Left ventricle myocardium inferior (tissue), 1 donor: ENCODE measurements at regions not wholly inside any gene's neighbourhood (a gene's known extent, or its start where the extent isn't known, plus 50 kb on each side); places are given as distances from the start of the nearest gene placed in this dataset.

Experiments used
- DNase-seq: peaks from one replicate; pipeline ENCODE4 v3.0.0-alpha.2; 2020
- H3K27ac ChIP-seq: fragments of 200-600 bp; replicated peaks from 2 replicates; pipeline ENCODE4 v1.8.0; 2021
- H3K27me3 ChIP-seq: fragments of 200-600 bp; 2 replicates; pipeline ENCODE4 v1.8.0; 2021; ENCODE audit warnings: low read depth
- H3K36me3 ChIP-seq: fragments of 200-600 bp; 2 replicates; pipeline ENCODE4 v1.8.0; 2021
- H3K4me1 ChIP-seq: fragments of 200-600 bp; 2 replicates; pipeline ENCODE4 v1.8.0; 2021
- H3K4me3 ChIP-seq: fragments of 200-600 bp; 2 replicates; pipeline ENCODE4 v1.8.0; 2021; ENCODE audit warnings: mild to moderate bottlenecking, moderate library complexity
- H3K9me3 ChIP-seq: fragments of 200-600 bp; replicated peaks from 2 replicates; pipeline ENCODE4 v1.8.0; 2021
- intact Hi-C: fragments of 100-400 bp; cut with micrococcal nuclease; formaldehyde crosslinking; loops from one replicate; pipeline ENCODE4 v1.11.0; 2022
- TF ChIP-seq, protein P1 (sequence below): fragments of 200-600 bp; IDR thresholded peaks from 2 replicates; pipeline ENCODE4 v1.8.0; 2021; ENCODE audit warnings: antibody characterized with exemption, mild to moderate bottlenecking, borderline replicate concordance
- donor health status: DM: no; HTN: yes; CAD: no; lungs with severe emphysema.

DNA sequence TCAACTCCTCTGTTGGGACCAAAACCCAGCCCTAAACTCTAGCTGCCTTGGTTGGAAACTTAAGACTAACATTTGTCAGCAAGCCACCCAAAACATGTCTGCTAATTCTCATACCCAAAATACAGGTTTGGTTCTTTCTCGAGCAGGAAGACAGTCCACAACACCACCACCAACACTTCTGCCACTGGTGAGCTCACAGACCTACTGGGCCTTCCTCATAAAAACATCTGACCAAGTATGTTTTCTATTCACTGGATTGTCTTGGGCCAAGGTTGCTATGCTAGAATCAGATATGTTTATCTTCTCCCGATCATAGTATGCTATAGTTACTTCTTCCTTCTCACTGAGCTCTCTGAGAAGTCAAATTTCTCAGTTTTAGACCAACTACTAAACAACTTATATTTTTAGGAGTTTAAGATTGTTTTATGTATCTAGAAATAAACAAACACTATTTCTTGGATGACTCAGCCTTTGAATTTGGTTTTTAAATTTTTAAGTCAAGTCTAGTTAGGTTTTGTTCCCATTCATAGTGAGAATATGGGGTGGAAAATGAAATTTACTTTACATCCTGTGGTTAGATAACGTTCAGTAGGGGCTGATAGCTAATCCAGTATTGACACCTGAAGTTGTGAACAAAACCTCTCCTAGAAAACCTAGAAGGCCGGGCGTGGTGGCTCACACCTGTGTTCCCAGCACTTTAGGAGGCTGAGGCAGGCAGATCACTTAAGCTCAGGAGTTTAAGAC is 360.5 kb downstream of the RSL24D1 start:
- Histone ChIP-seq H3K4me3 (no peak overlapping the region), H3K4me1 (no peaks in the 10 kb centered on the region), H3K27ac (no peak overlapping the region), H3K36me3 (no peaks in the 10 kb centered on the region), H3K9me3 (no peaks in the 10 kb centered on the region), H3K27me3 (no peaks in the 10 kb centered on the region)
- TF ChIP-seq, protein P1, sequence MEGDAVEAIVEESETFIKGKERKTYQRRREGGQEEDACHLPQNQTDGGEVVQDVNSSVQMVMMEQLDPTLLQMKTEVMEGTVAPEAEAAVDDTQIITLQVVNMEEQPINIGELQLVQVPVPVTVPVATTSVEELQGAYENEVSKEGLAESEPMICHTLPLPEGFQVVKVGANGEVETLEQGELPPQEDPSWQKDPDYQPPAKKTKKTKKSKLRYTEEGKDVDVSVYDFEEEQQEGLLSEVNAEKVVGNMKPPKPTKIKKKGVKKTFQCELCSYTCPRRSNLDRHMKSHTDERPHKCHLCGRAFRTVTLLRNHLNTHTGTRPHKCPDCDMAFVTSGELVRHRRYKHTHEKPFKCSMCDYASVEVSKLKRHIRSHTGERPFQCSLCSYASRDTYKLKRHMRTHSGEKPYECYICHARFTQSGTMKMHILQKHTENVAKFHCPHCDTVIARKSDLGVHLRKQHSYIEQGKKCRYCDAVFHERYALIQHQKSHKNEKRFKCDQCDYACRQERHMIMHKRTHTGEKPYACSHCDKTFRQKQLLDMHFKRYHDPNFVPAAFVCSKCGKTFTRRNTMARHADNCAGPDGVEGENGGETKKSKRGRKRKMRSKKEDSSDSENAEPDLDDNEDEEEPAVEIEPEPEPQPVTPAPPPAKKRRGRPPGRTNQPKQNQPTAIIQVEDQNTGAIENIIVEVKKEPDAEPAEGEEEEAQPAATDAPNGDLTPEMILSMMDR = no peak
- intact Hi-C loops = no loop called here
- no peak for DNase-seq

DNA sequence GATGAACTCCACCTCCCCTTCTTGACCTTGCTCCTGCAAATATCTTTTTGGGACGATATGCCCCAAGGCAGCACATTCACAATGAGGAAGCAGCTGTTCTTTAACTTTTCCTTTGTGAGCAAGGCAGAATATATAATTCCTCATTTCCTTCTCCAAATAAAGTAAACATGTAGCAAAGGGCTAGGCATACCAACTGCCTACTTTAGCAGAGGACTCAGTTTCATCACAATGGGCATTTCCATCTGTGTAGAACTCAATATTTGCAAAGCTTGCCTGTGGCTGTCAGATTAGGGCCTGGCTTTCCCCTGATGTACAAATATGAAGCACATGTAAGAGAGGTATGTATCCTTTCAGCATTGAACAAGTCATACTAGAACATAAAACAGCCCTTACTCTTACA is 366.9 kb downstream of the RSL24D1 start:
- H3K36me3 ChIP-seq = no peaks in the 10 kb centered on the region
- no peaks in the 10 kb centered on the region for H3K4me1 ChIP-seq
- peaks cover 24% of the 10 kb centered on the region for H3K9me3 ChIP-seq
- intact Hi-C loops = no loop called here
- no peaks in the 10 kb centered on the region for H3K27me3 ChIP-seq
- DNase-seq = no peak
- no peak overlapping the region for H3K27ac ChIP-seq
- no peak overlapping the region for H3K4me3 ChIP-seq
- TF ChIP-seq, protein P1 = no peak

DNA sequence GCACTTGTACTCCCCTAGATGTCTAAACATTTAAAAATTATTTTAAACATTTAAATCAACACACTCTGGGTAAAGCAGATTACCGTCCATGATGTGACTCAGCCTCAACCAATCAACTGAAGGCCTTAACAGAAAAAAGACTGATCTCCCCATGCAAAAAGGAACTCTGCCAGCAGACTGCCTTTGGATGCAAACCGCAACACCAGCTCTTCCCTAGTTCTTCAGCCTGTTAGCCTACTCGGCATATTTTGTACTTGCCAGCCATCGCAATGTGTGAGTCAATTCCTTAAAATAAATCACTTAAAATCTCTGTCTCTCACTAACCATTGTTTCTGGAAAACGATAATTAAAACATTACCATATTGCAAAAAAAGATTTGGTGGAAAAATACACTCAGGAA is 375.9 kb downstream of the RSL24D1 start:
- no peak for DNase-seq
- TF ChIP-seq, protein P1 = no peak
- H3K36me3 ChIP-seq = no peaks in the 10 kb centered on the region

DNA sequence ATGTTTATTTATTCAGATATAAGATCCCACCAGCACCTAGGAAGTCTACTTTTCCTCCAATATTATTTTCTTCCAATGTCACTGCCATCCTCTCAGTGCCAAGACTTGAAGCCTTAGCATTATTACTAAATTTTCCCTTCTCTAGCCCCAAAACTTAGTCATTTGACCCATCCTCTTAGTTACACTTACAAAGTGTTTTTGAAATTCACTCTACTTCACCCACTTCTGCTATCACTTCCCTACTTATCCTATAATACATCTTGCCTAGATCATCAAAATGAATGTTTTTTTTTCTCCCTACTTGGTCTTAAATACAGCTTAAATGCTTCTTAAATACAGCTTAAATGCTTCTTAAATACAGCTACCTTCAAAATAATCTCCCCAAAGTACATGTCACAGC is 376.6 kb downstream of the RSL24D1 start:
- intact Hi-C loops = no loop called here

More for the DNA sequence above, 375.9 kb downstream of the RSL24D1 start:
- Histone ChIP-seq H3K9me3 (peaks cover 29% of the 10 kb centered on the region), H3K4me1 (no peaks in the 10 kb centered on the region), H3K4me3 (no peak overlapping the region), H3K27me3 (no peaks in the 10 kb centered on the region), H3K27ac (no peak overlapping the region)
- intact Hi-C loops = no loop called here

DNA sequence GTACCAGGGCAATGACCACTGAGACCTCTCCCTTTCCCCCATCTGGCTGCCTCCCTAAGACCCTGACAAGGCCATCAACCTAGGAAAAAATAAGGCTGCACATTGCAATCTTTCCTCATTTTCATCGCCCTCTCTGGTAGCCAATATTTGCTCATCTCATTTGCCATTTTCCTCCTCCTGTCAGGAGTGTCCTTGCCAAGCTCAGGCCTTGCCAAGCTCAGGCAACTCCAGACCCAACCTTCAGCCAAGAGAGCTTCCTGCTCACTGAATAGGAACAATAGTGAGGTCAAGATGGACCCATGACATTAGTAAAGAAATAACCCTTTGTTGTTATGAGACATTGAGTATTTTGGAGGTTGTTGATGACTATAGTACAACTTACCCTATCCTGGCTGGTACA is 380.3 kb downstream of the RSL24D1 start:
- Histone ChIP-seq H3K4me1 (no peaks in the 10 kb centered on the region), H3K9me3 (peaks cover 28% of the 10 kb centered on the region), H3K4me3 (no peak overlapping the region), H3K27ac (no peak overlapping the region), H3K36me3 (no peaks in the 10 kb centered on the region), H3K27me3 (no peaks in the 10 kb centered on the region)
- DNase-seq = no peak
- intact Hi-C loops = no loop called here
- TF ChIP-seq, protein P1 = no peak

More for the DNA sequence above, 376.6 kb downstream of the RSL24D1 start:
- TF ChIP-seq, protein P1 = no peak
- Histone ChIP-seq H3K27me3 (no peaks in the 10 kb centered on the region), H3K36me3 (no peaks in the 10 kb centered on the region), H3K9me3 (peaks cover 25% of the 10 kb centered on the region), H3K4me3 (no peak overlapping the region), H3K4me1 (no peaks in the 10 kb centered on the region), H3K27ac (no peak overlapping the region)
- DNase-seq = no peak
